OCI-LY7 (cell line): ENCODE measurements at regions not wholly inside any gene's neighbourhood (a gene's known extent, or its start where the extent isn't known, plus 50 kb on each side); places are given as distances from the start of the nearest gene placed in this dataset.
"Not testable (repeated sequence)": the region's sequence is repeated elsewhere in the genome, so short reads cannot be mapped to it uniquely, and the experiment has no call there.

Experiments
- CTCF ChIP-seq: fragments of 200-600 bp; sonication (generic); conservative IDR thresholded peaks from 2 replicates; pipeline ENCODE4 v1.5.1; 2014; ENCODE audit warnings: mild to moderate bottlenecking, antibody characterized with exemption, low read length, moderate library complexity, mixed read lengths
- EZH2phosphoT487 ChIP-seq: fragments of 200-600 bp; sonication (generic); IDR thresholded peaks from 2 replicates; pipeline ENCODE4 v1.6.1; 2018; ENCODE audit warnings: low read depth, borderline replicate concordance, mild to moderate bottlenecking, mixed run types, antibody characterized with exemption, low read length, moderate library complexity, mixed read lengths

- not testable (repeated sequence) for TF ChIP-seq CTCF, EZH2phosphoT487
Observed at GRCh38 chrX:150091300-150091699, 153.0 kb upstream of the EOLA2 start.
